ENCODE measurements at regions not wholly inside any gene's neighbourhood (a gene's known extent, or its start where the extent isn't known, plus 50 kb on each side); places are given as distances from the start of the nearest gene placed in this dataset.

DNA sequence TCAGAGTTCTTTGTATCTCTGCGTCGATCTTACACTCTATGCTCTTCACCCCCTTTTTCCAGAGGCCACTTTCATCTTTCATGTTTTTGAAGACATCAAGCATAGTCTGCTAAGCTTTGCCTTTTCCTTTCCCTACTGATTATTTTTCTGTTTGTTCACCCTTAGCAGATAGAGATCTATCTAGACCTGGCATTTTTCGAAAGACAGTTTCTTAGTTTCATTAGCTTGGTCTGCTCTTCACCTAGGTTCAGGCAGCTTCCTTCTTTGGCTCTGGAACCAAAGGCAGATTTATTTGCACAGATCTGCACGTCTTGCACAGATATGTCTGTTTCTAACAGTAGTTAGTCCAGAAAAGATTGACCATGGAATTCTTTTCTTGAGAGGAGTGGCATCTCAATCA is 122.7 kb upstream of the HS3ST5 start:
- TF ChIP-seq, protein P1, sequence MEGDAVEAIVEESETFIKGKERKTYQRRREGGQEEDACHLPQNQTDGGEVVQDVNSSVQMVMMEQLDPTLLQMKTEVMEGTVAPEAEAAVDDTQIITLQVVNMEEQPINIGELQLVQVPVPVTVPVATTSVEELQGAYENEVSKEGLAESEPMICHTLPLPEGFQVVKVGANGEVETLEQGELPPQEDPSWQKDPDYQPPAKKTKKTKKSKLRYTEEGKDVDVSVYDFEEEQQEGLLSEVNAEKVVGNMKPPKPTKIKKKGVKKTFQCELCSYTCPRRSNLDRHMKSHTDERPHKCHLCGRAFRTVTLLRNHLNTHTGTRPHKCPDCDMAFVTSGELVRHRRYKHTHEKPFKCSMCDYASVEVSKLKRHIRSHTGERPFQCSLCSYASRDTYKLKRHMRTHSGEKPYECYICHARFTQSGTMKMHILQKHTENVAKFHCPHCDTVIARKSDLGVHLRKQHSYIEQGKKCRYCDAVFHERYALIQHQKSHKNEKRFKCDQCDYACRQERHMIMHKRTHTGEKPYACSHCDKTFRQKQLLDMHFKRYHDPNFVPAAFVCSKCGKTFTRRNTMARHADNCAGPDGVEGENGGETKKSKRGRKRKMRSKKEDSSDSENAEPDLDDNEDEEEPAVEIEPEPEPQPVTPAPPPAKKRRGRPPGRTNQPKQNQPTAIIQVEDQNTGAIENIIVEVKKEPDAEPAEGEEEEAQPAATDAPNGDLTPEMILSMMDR (IDR thresholded peaks at IDR 0.05 in 2 of 3, conservative IDR thresholded peaks at IDR 0.05 in 1 of 3; ENCODE audit: borderline replicate concordance in 1 of 3, insufficient read depth in 1 of 3, low read depth in 2 of 3, low read length in 2 of 3), result no peak
- TF ChIP-seq CEBPB (IDR thresholded peaks at IDR 0.05; ENCODE audit: low read depth) (no peak), POLR2A (IDR thresholded peaks at IDR 0.05; ENCODE audit: borderline replicate concordance, extremely low read depth, insufficient read depth, insufficient read length) (no peak)
